Tibial nerve (tissue), 3 donors: ENCODE measurements at regions not wholly inside any gene's neighbourhood (a gene's known extent, or its start where the extent isn't known, plus 50 kb on each side); places are given as distances from the start of the nearest gene placed in this dataset.
"Not testable (repeated sequence)": the region's sequence is repeated elsewhere in the genome, so short reads cannot be mapped to it uniquely, and the experiment has no call there.

Experiments used
- POLR2A ChIP-seq, 2 donors: fragments of 450-650 bp; IDR thresholded peaks; one replicate each; pipeline ENCODE4 v1.6.1; 2017; ENCODE audit warnings: antibody characterized with exemption in 2 of 2, mild to moderate bottlenecking in 2 of 2, moderate library complexity in 2 of 2
- TF ChIP-seq, protein P1 (sequence below), 5 experiments: fragments of 200-600 bp in 3 of 5; fragments of 450-650 bp in 2 of 5; sonication (generic) in 3 of 5; IDR thresholded peaks; one replicate each; pipeline ENCODE4 v1.5.1; 2016 to 2019; ENCODE audit warnings: antibody characterized with exemption in 5 of 5, mild to moderate bottlenecking in 3 of 5, moderate library complexity in 2 of 5

DNA sequence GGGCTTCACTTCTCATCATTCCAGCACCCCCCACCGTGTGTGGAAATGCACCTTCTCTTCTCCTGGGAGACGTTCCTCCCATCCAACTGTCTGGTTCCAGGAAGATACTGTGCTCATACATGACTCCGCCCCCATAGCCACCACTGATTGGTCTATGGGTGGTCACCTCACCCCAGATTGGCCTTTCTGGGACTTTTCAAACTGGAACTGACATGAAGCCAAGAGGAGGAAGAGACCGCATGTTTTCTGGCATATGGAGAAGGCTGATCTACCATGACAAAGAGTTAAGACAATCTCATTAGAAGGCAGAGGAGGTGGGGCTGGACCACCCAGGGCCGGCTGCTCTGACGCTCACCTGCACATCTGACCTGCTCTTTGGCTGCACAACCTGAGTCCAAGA, 294.2 kb downstream of the ADGRD1 start:
- TF ChIP-seq POLR2A (IDR thresholded peaks at IDR 0.05) = not testable (repeated sequence)
- TF ChIP-seq, protein P1, sequence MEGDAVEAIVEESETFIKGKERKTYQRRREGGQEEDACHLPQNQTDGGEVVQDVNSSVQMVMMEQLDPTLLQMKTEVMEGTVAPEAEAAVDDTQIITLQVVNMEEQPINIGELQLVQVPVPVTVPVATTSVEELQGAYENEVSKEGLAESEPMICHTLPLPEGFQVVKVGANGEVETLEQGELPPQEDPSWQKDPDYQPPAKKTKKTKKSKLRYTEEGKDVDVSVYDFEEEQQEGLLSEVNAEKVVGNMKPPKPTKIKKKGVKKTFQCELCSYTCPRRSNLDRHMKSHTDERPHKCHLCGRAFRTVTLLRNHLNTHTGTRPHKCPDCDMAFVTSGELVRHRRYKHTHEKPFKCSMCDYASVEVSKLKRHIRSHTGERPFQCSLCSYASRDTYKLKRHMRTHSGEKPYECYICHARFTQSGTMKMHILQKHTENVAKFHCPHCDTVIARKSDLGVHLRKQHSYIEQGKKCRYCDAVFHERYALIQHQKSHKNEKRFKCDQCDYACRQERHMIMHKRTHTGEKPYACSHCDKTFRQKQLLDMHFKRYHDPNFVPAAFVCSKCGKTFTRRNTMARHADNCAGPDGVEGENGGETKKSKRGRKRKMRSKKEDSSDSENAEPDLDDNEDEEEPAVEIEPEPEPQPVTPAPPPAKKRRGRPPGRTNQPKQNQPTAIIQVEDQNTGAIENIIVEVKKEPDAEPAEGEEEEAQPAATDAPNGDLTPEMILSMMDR (IDR thresholded peaks at IDR 0.05) = not testable (repeated sequence)
